ENCODE measurements at regions not wholly inside any gene's neighbourhood (a gene's known extent, or its start where the extent isn't known, plus 50 kb on each side); places are given as distances from the start of the nearest gene placed in this dataset.

- TF ChIP-seq RAD21 (IDR thresholded peaks at IDR 0.05; ENCODE audit: low read depth): no peak
- TF ChIP-seq USF1 (IDR thresholded peaks at IDR 0.05): no peak
- TF ChIP-seq TAF1 (IDR thresholded peaks at IDR 0.05; ENCODE audit: low read depth): no peak
- TF ChIP-seq NFIC (IDR thresholded peaks at IDR 0.05): no peak
- no peak for TF ChIP-seq EP300 (IDR thresholded peaks at IDR 0.05; ENCODE audit: borderline replicate concordance)
- no peak for TF ChIP-seq YY1 (IDR thresholded peaks at IDR 0.05; ENCODE audit: low read depth)
- no peak for TF ChIP-seq FOXM1 (IDR thresholded peaks at IDR 0.05; ENCODE audit: borderline replicate concordance, low read depth)
- TF ChIP-seq EGR1 (IDR thresholded peaks at IDR 0.05): no peak
- TF ChIP-seq TCF12 (IDR thresholded peaks at IDR 0.05; ENCODE audit: low read depth): no peak
Observed at GRCh38 chr2:104521247-104521646, 332.7 kb upstream of the POU3F3 start.
